HG02763 (cell line): ENCODE measurements at regions not wholly inside any gene's neighbourhood (a gene's known extent, or its start where the extent isn't known, plus 50 kb on each side); places are given as distances from the start of the nearest gene placed in this dataset.
A peak's percentile ranks its signal among the peaks of the same experiment; 100 is the strongest.
"Not testable (repeated sequence)": the region's sequence is repeated elsewhere in the genome, so short reads cannot be mapped to it uniquely, and the experiment has no call there.

Experiments
- ATAC-seq: cut with Tn5 transposase; IDR thresholded peaks from one replicate; pipeline ENCODE4 v1.9.1; 2021; ENCODE audit warnings: mild to moderate bottlenecking, moderate library complexity; ENCODE audit not compliant: unreplicated experiment

DNA sequence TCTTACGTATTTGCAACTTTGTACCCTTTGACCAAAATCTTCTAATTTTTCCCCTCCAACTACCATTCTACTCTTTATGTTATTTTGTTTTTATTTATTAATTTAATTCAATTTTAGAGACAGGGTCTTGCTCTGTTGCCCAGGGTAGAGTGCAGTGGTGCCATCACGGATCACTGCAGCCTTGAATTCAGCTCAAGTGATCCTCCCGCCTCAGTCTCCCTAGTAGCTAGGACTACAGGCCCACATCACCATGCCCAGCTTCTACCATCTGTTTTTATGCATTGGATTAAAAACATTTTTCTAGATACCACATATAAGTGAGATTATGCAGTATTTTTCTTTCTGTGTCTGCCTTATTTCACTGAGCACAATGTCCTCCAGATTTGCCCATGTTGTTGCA lies 2912.5 kb downstream of the RPIA start:
- not testable (repeated sequence) for ATAC-seq

DNA sequence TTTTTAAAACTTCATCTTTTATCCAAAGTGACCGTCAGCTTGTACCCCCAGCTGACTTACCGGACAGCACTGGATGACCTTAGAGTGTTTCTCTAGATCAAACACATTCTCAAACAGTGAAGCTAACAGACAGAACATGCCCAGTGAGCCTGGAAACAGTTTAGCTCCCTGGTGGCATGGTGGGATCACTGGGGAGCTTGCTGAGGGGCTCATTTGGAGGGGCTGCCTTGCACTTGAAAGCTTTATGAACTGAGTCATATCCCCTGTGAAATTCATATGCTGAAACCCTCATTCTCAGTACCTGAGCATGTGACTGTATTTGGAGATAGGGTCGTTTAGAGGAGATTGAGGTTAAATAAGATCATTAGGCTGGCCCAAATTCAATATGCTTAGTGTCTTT lies 2913.2 kb downstream of the RPIA start:
- ATAC-seq, result not testable (repeated sequence)

DNA sequence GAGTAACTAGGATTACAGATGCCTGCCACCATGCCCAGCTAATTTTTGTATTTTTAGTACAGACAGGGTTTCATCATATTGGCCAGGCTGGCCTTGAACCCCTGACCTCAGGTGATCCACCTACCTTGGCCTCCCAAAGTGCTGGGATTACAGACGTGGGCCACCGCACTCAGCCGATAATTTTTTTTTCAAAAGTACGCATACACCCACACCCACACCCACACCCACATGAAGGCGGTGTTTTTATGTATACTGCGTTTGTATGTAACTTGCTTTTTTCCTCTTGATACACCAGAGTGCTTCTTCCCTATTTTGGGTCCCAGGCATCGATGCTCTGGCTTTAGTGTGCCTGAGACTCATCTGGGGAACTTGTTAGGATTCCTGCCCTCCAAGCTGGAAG lies 2932.3 kb downstream of the RPIA start:
- ATAC-seq, result not testable (repeated sequence)

DNA sequence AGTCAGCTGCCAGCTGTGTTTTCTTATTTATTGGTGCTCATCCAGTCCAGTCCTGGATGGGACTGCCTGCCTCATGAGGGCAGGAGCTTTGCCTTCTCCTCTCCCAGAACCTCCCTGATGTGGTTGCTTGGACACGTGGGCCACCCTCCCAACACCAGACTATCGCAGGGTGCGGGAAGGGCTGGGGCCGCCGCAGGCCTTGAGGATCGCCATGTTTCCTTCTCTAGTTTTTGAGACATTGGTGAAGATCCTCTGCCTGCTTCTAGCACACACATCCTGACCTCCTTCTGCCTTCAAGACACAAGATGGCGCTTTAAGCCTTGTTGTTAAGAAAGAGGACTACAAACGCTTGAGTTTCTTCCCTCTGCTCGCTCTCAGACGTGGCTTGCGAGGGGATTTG lies 2937.0 kb downstream of the RPIA start:
- not testable (repeated sequence) for ATAC-seq

DNA sequence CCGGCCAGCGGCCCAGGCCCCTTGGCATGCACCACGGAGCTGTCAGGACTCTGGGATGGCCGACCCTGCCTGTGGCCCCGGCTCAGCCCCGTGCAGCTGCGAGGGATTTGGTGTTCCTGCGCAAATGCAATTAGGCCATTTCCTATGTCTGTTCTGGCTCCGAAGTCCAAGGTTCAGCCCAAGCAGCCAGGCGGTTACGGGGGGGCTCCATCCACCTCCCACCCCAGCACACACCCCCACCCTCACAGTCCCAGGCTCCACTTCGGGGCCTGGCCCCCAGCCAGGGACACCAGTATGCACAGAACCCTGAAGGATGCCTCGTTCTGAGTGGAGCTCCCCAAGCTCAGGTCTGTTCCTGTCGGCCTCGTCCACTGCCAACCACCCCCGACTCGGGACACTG lies 2965.7 kb downstream of the RPIA start:
- not testable (repeated sequence) for ATAC-seq

- ATAC-seq, result not testable (repeated sequence)
These were observed 2966.9 kb downstream of the RPIA start for GRCh38 chr2:91658336-91658735.

DNA sequence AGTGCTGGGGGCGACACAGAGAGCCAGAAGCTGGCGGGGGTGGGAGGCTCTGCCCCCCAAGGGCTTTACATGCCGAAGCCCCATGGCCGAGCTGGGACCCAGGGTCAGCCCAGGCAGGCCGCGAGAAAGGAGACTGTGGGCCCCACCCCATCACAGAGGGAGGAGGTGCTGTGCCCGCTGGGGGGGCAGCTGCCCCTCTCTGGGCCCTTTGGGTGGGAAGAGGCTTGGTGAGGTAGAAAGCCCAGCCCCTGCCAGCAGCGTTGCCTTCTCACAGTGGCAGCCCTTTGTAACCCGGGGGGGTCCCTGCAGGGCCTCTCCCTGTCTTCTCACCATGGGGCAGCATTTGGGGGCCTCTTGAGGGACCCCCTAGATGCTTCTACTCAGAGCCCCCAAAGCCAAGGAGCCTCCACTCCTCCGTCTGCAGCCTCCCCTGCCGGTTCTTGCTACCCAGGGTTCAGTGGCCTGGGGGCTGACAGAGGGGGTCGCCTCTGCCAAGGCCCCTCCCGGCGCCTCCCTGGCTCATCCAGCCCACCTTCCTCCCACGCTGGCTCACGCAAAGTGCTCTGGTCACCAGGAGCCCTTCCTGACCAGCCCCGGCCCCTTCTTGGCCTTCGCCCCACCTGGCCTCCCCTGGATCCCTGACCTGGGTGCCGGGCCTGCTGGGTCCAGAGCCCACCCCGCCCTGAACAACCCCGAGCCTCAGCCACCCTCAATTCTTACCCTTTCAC lies 2967.9 kb downstream of the RPIA start:
- ATAC-seq, result not testable (repeated sequence)

GRCh38 chr2:91659917-91660275 lies 2968.4 kb downstream of the RPIA start:
- ATAC-seq, result peak; percentile 99

DNA sequence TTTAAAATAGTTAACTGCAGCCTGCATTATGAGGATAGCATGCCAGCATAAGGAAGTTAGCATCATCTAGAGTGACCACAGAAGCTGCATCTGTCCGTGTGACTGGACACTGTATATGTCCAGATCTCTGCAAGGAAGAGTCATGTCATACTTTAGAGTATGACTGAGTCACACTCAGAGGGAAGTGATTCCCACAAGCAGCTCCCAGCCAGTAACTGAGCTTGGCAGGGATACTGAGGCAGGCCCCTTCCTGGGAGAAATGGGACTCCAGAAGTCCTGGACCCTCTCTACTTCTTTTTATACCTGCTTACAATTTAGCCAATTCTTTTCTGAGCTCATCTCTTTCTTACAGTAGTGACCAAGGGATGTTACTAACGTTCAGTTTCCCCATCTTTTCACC lies 2975.9 kb downstream of the RPIA start:
- not testable (repeated sequence) for ATAC-seq

DNA sequence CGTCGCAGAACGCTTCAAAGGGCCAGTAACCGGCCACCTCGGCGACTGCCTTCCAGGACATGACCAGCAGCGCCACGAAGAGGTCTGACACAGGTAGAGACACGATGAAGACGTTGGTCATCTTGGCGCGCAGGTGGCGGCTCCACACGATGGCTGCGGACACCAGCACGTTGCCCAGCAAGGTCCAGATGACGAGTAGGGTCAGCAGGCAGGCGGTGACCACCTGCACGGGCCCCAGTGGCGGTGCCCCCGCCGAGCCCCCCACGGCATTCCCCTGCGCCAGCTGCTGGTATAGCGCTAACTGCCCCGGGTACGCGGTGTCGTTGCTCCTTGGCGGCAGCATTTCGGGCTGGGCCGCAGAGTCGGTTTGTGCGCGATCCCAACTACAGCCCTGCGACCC lies 2994.1 kb downstream of the RPIA start:
- not testable (repeated sequence) for ATAC-seq

DNA sequence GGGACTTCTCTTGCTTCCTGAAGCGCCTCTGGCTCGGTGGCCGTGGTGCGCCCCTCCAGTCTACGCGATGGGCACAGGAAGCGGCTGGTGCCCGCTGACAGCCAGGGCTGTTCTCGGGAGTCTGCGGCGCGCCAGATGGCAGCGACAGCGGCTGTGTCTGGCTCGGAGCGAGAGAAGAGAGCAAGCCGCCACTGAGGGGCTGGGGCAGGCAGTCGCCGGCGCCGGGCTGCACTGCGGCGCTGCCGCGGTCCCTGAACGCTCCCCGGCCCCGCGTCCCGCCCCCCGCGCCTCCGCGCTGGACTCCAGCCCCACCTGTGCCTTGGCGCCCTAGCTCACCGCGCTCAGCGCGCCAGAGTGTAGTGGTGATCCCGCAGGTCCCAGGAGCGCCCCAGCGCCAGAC lies 2994.6 kb downstream of the RPIA start:
- not testable (repeated sequence) for ATAC-seq
